DOHH2 (cell line): ENCODE measurements at regions not wholly inside any gene's neighbourhood (a gene's known extent, or its start where the extent isn't known, plus 50 kb on each side); places are given as distances from the start of the nearest gene placed in this dataset.

Experiments used
- H3F3A ChIP-seq: fragments of 200-600 bp; sonication (generic), shearing (Covaris generic); 2 replicates; pipeline ENCODE4 v1.6.0; 2016; ENCODE audit warnings: antibody characterized with exemption, mild to moderate bottlenecking; ENCODE audit not compliant: control insufficient read depth, insufficient read depth
- H3K27ac ChIP-seq: fragments of 200-600 bp; sonication (generic); 2 replicates; pipeline ENCODE4 v1.5.1; 2014; ENCODE audit warnings: low read depth, mild to moderate bottlenecking, low read length, moderate library complexity
- H3K27me3 ChIP-seq: fragments of 200-600 bp; sonication (generic); 2 replicates; pipeline ENCODE4 v1.6.1; 2014; ENCODE audit warnings: mild to moderate bottlenecking, low read length, mixed read lengths; ENCODE audit not compliant: control insufficient read depth
- H3K36me3 ChIP-seq: fragments of 200-600 bp; sonication (generic); 2 replicates; pipeline ENCODE4 v1.6.1; 2014; ENCODE audit warnings: mild to moderate bottlenecking, low read length, moderate library complexity, mixed read lengths; ENCODE audit not compliant: control insufficient read depth
- H3K4me1 ChIP-seq: fragments of 200-600 bp; sonication (generic); 2 replicates; pipeline ENCODE4 v1.6.1; 2014; ENCODE audit warnings: mild to moderate bottlenecking, low read length, mixed read lengths; ENCODE audit not compliant: control insufficient read depth
- H3K4me2 ChIP-seq: fragments of 200-600 bp; sonication (generic); 2 replicates; pipeline ENCODE4 v1.6.0; 2014; ENCODE audit warnings: mild to moderate bottlenecking, low read length, moderate library complexity
- H3K4me3 ChIP-seq: fragments of 200-600 bp; sonication (generic); 2 replicates; pipeline ENCODE4 v1.5.1; 2014; ENCODE audit warnings: mild to moderate bottlenecking, low read length, mixed read lengths
- H3K79me2 ChIP-seq: fragments of 200-600 bp; sonication (generic); 2 replicates; pipeline ENCODE4 v1.6.1; 2014; ENCODE audit warnings: mild to moderate bottlenecking, low read length, mixed read lengths; ENCODE audit not compliant: control insufficient read depth
- H3K9me2 ChIP-seq: fragments of 200-600 bp; sonication (generic); replicated peaks from 2 replicates; pipeline ENCODE4 v1.6.1; 2014; ENCODE audit warnings: mild to moderate bottlenecking, low read length, mixed read lengths; ENCODE audit not compliant: control insufficient read depth
- H3K9me3 ChIP-seq: fragments of 200-600 bp; sonication (generic); 2 replicates; pipeline ENCODE4 v1.6.1; 2014; ENCODE audit warnings: antibody characterized with exemption, low read length, mixed read lengths; ENCODE audit not compliant: control insufficient read depth, insufficient read depth
- H4K20me1 ChIP-seq: fragments of 200-600 bp; sonication (generic); 2 replicates; pipeline ENCODE4 v1.6.0; 2014; ENCODE audit warnings: low read depth, mild to moderate bottlenecking, antibody characterized with exemption, low read length, moderate library complexity; ENCODE audit not compliant: control insufficient read depth, insufficient read depth
- EZH2phosphoT487 ChIP-seq: fragments of 200-600 bp; sonication (generic); IDR thresholded peaks from 2 replicates; pipeline ENCODE4 v1.6.1; 2017; ENCODE audit warnings: borderline replicate concordance, mild to moderate bottlenecking, antibody characterized with exemption, low read length, moderate library complexity, mixed read lengths
- TF ChIP-seq, protein P1 (sequence below): fragments of 200-600 bp; sonication (generic); IDR thresholded peaks from one replicate; pipeline ENCODE4 v1.5.1; 2014; ENCODE audit warnings: antibody characterized with exemption, mild to moderate bottlenecking, low read depth, low read length; ENCODE audit not compliant: poor library complexity, severe bottlenecking

DNA sequence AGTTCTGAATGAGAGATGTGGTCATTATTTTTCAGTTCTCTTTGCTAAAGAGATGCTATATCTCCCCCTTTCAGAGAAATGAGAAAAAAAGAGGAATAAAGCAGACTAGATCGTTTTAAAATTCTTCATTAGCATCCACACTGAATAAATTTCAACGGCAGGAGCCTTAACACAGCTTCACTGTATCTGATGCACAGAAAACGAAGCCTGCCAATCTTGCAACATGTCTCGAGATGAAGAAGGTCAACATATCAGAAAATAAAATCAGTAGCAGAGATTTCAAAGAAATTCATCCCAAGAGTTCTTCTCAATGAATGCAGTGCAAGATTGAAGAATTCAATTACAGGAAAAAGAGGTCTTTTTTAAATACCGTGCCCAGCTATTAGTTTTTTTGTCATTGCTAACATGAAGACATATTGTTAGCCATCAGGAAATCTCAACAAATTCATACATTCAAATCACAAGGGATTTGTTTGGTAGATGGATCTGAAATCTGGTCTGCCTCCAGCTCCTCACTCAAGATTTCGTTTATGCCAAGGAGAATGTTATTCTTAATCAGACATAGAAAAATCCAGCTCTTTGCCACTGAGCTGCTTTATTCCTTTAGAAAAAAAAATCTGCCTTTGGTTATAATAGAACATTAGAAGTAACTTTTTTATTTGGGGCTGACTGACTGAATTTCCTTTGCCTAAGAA, 76.4 kb upstream of the DAB1 start:
- Histone ChIP-seq H3K27me3 (no peaks in the 10 kb centered on the region), H3K9me3 (no peaks in the 10 kb centered on the region), H3K36me3 (no peaks in the 10 kb centered on the region), H4K20me1 (no peaks in the 10 kb centered on the region), H3K4me1 (no peaks in the 10 kb centered on the region), H3K79me2 (no peaks in the 10 kb centered on the region), H3K4me2 (no peak overlapping the region), H3K4me3 (no peak overlapping the region), H3K27ac (no peak overlapping the region), H3K9me2 (no peaks in the 10 kb centered on the region), H3F3A (no peaks in the 10 kb centered on the region)
- TF ChIP-seq, protein P1, sequence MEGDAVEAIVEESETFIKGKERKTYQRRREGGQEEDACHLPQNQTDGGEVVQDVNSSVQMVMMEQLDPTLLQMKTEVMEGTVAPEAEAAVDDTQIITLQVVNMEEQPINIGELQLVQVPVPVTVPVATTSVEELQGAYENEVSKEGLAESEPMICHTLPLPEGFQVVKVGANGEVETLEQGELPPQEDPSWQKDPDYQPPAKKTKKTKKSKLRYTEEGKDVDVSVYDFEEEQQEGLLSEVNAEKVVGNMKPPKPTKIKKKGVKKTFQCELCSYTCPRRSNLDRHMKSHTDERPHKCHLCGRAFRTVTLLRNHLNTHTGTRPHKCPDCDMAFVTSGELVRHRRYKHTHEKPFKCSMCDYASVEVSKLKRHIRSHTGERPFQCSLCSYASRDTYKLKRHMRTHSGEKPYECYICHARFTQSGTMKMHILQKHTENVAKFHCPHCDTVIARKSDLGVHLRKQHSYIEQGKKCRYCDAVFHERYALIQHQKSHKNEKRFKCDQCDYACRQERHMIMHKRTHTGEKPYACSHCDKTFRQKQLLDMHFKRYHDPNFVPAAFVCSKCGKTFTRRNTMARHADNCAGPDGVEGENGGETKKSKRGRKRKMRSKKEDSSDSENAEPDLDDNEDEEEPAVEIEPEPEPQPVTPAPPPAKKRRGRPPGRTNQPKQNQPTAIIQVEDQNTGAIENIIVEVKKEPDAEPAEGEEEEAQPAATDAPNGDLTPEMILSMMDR: no peak
- no peak for TF ChIP-seq EZH2phosphoT487

DNA sequence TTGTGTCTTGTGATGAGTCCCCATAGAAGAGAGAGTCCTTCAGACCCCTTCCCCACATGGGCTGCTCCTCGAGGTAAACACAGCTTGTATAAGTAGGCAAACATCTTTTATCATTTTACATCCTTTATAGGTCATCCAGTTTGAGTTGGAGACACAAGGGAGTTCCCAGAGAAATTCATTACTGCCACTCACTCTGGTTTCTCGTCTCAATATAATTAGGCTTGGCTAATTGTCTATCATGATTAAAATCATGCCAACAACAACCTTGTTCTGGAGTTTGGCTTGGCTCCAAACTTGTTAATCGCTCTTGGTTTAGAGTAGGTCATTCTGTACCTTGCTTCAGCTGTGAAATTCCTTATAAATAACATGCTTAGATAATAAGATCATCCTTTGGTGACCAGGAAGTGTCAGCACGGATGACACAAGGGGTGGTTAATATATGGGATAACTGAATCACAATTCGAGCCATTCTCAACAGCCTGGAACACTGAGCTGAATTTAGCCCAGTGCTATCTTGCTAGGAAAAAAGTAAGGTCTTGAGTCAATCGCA, 70.7 kb upstream of the DAB1 start:
- Histone ChIP-seq H3K27ac (no peak overlapping the region), H3F3A (no peaks in the 10 kb centered on the region), H3K4me1 (no peaks in the 10 kb centered on the region), H3K9me3 (no peaks in the 10 kb centered on the region), H3K4me2 (no peak overlapping the region), H4K20me1 (no peaks in the 10 kb centered on the region), H3K79me2 (no peaks in the 10 kb centered on the region), H3K9me2 (no peaks in the 10 kb centered on the region), H3K4me3 (no peak overlapping the region), H3K36me3 (no peaks in the 10 kb centered on the region), H3K27me3 (no peaks in the 10 kb centered on the region)
- TF ChIP-seq, protein P1: no peak

DNA sequence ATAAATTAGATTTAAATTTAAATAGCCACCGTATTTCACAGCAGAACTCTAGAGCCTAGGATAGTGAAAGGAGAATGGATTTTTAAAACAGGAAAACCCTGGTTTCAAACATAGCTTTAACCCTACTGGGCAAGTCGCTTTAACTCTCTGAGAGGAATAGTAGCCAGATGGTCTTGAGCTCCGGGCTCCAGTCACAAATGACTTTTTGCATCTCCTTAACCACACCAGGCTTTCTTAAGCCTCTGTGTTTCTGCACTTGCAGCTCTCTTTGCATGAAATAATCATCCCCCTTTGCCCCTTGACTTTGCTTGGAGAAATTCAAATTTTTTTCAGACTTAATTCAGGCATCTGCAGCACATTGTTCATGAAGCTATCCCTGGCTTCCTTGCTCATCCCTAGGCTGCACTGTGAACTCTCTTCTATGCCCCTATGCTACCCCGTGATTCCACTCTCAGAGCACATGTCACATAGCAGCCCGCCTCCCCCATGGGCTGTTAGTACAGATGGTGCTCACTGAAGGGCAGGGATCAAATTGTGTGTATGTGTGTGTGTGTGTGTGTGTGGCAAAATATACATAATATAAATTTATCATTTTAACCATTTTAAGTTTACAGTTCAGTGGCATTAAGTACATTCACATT, 68.8 kb upstream of the DAB1 start:
- Histone ChIP-seq H4K20me1 (no peaks in the 10 kb centered on the region), H3K36me3 (no peaks in the 10 kb centered on the region), H3K79me2 (no peaks in the 10 kb centered on the region), H3K27me3 (no peaks in the 10 kb centered on the region), H3K4me1 (no peaks in the 10 kb centered on the region), H3K9me3 (no peaks in the 10 kb centered on the region), H3K9me2 (no peaks in the 10 kb centered on the region), H3K4me3 (no peak overlapping the region), H3F3A (no peaks in the 10 kb centered on the region), H3K4me2 (no peak overlapping the region), H3K27ac (no peak overlapping the region)
- no peak for TF ChIP-seq EZH2phosphoT487
- TF ChIP-seq, protein P1: no peak
